ENCODE measurements at regions not wholly inside any gene's neighbourhood (a gene's known extent, or its start where the extent isn't known, plus 50 kb on each side); places are given as distances from the start of the nearest gene placed in this dataset.
A peak's percentile ranks its signal among the peaks of the same experiment; 100 is the strongest.

GRCh38 chr11:104291646-104292045 lies 127.7 kb upstream of the PDGFD start:
- no peak for TF ChIP-seq ZBTB7A (IDR thresholded peaks at IDR 0.05; ENCODE audit: low read depth)
- TF ChIP-seq, protein P1, sequence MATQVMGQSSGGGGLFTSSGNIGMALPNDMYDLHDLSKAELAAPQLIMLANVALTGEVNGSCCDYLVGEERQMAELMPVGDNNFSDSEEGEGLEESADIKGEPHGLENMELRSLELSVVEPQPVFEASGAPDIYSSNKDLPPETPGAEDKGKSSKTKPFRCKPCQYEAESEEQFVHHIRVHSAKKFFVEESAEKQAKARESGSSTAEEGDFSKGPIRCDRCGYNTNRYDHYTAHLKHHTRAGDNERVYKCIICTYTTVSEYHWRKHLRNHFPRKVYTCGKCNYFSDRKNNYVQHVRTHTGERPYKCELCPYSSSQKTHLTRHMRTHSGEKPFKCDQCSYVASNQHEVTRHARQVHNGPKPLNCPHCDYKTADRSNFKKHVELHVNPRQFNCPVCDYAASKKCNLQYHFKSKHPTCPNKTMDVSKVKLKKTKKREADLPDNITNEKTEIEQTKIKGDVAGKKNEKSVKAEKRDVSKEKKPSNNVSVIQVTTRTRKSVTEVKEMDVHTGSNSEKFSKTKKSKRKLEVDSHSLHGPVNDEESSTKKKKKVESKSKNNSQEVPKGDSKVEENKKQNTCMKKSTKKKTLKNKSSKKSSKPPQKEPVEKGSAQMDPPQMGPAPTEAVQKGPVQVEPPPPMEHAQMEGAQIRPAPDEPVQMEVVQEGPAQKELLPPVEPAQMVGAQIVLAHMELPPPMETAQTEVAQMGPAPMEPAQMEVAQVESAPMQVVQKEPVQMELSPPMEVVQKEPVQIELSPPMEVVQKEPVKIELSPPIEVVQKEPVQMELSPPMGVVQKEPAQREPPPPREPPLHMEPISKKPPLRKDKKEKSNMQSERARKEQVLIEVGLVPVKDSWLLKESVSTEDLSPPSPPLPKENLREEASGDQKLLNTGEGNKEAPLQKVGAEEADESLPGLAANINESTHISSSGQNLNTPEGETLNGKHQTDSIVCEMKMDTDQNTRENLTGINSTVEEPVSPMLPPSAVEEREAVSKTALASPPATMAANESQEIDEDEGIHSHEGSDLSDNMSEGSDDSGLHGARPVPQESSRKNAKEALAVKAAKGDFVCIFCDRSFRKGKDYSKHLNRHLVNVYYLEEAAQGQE (IDR thresholded peaks at IDR 0.05; ENCODE audit: low read depth), result no peak
- no peak for TF ChIP-seq USF1 (IDR thresholded peaks at IDR 0.05)
- TF ChIP-seq YY1 (IDR thresholded peaks at IDR 0.05; ENCODE audit: low read depth), result no peak
- TF ChIP-seq EGR1 (IDR thresholded peaks at IDR 0.05), result no peak
- no peak for TF ChIP-seq EP300 (IDR thresholded peaks at IDR 0.05; ENCODE audit: borderline replicate concordance)
- TF ChIP-seq, protein P2, sequence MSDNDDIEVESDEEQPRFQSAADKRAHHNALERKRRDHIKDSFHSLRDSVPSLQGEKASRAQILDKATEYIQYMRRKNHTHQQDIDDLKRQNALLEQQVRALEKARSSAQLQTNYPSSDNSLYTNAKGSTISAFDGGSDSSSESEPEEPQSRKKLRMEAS (IDR thresholded peaks at IDR 0.05), result no peak
- no peak for TF ChIP-seq TEAD4 (IDR thresholded peaks at IDR 0.05)
- TF ChIP-seq CEBPB (IDR thresholded peaks at IDR 0.05), result no peak
- TF ChIP-seq TCF12 (IDR thresholded peaks at IDR 0.05; ENCODE audit: low read depth), result no peak
- TF ChIP-seq RAD21 (IDR thresholded peaks at IDR 0.05; ENCODE audit: low read depth), result no peak
- TF ChIP-seq FOXM1 (IDR thresholded peaks at IDR 0.05; ENCODE audit: borderline replicate concordance, low read depth), result no peak
- no peak for TF ChIP-seq TAF1 (IDR thresholded peaks at IDR 0.05; ENCODE audit: low read depth)
- no peak for TF ChIP-seq NFIC (IDR thresholded peaks at IDR 0.05)
- no peak for TF ChIP-seq CREB1 (IDR thresholded peaks at IDR 0.05; ENCODE audit: low read depth)

- TF ChIP-seq EGR1 (IDR thresholded peaks at IDR 0.05) (no peak), TCF12 (IDR thresholded peaks at IDR 0.05; ENCODE audit: low read depth) (no peak), TAF1 (IDR thresholded peaks at IDR 0.05; ENCODE audit: low read depth) (no peak), TEAD4 (IDR thresholded peaks at IDR 0.05) (no peak), RAD21 (IDR thresholded peaks at IDR 0.05; ENCODE audit: low read depth) (no peak), NFIC (IDR thresholded peaks at IDR 0.05) (no peak), YY1 (IDR thresholded peaks at IDR 0.05; ENCODE audit: low read depth) (no peak)
Observed at GRCh38 chr11:104286129-104286528, 122.2 kb upstream of the PDGFD start.

- TF ChIP-seq, protein P1 (IDR thresholded peaks at IDR 0.05; ENCODE audit: low read depth), result no peak
- peak; percentile 29; the same call in 1 of the 2 replicates for TF ChIP-seq CEBPB (IDR thresholded peaks at IDR 0.05)
Observed at GRCh38 chr11:104279587-104279986, 115.6 kb upstream of the PDGFD start.

DNA sequence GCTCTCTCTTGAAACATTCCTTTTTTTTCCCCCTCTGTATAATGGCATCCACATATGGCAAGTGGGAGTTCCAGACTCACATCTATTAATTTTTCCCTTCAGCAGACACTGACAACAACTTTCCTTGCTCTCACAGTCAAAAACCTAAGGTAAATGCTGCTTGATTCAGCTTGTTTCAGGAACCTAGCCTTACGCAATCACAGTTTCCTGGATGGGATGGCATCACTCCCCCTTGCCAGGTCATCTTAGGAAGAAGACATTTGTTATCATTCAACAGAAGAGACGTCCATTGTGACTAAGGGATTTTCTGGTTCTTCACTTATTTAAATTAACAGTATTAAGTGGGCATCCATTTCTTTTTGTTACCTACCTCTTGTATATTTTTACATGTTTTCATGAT lies 112.0 kb upstream of the PDGFD start:
- TF ChIP-seq YY1 (IDR thresholded peaks at IDR 0.05; ENCODE audit: low read depth) (no peak), TCF12 (IDR thresholded peaks at IDR 0.05; ENCODE audit: low read depth) (no peak), CEBPB (IDR thresholded peaks at IDR 0.05) (peak; percentile 70), CREB1 (IDR thresholded peaks at IDR 0.05; ENCODE audit: low read depth) (no peak)
- TF ChIP-seq, protein P1 (IDR thresholded peaks at IDR 0.05; ENCODE audit: low read depth), result no peak

DNA sequence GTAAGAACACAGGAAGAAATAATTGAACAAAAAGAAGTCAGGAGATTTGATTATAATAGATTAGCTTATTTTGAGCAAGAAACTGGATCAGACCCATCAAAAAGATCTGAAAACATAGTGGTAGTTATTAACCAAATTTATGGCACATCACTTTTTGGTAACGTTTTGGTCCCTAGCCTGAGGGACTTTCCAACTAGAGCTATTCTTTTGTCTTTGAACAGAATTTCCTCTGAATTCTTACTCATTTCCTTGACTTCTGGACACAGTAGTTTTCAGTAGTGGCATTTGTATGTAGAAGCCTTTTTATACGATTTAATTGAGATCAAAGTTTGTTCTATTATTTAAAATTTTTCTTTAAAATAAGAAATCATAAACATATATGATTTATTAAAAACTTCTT lies 96.5 kb upstream of the PDGFD start:
- TF ChIP-seq RAD21 (IDR thresholded peaks at IDR 0.05; ENCODE audit: low read depth), result no peak
- TF ChIP-seq YY1 (IDR thresholded peaks at IDR 0.05; ENCODE audit: low read depth), result no peak
- no peak for TF ChIP-seq EGR1 (IDR thresholded peaks at IDR 0.05)
- TF ChIP-seq USF1 (IDR thresholded peaks at IDR 0.05), result no peak
- TF ChIP-seq NFIC (IDR thresholded peaks at IDR 0.05), result no peak

- TF ChIP-seq NFIC (IDR thresholded peaks at IDR 0.05) (no peak), USF1 (IDR thresholded peaks at IDR 0.05) (no peak)
Observed at GRCh38 chr11:104259121-104259610, 95.2 kb upstream of the PDGFD start.
